ENCODE measurements at regions not wholly inside any gene's neighbourhood (a gene's known extent, or its start where the extent isn't known, plus 50 kb on each side); places are given as distances from the start of the nearest gene placed in this dataset.

GRCh38 chr10:128863411-128863810, 603.6 kb upstream of the MGMT start (continued):
- TF ChIP-seq KAT7 (CRISPR knock-in tag; IDR thresholded peaks at IDR 0.05; ENCODE audit: borderline replicate concordance): no peak
- no peak for TF ChIP-seq U2AF1 (optimal IDR thresholded peaks at IDR 0.05; ENCODE audit: low read depth, low read length)

GRCh38 chr10:128863823-128864405, 603.1 kb upstream of the MGMT start:
- no TSS peak for BruUV-seq (replicated peaks)
- no peak overlapping the region for H3K4me3 ChIP-seq
- DNase-seq (ENCODE audit: extremely low read depth in 1 of 4, low spot score in 3 of 4) (no peak), FAIRE-seq (no peak), ATAC-seq (no peak)
- POLR2A ChIA-PET: no interaction called here
- no peak for TF ChIP-seq SREBF1 (IDR thresholded peaks at IDR 0.05; ENCODE audit: borderline replicate concordance, low read depth, low read length)
- TF ChIP-seq CBX3 (IDR thresholded peaks at IDR 0.05; ENCODE audit: borderline replicate concordance in 1 of 2, low read length in 2 of 2): no peak
- TF ChIP-seq RBM39 (optimal IDR thresholded peaks at IDR 0.05; ENCODE audit: low read depth, low read length): no peak
- no peak for TF ChIP-seq FOXP1 (CRISPR knock-in tag; IDR thresholded peaks at IDR 0.05)
- no peak for TF ChIP-seq YBX1 (IDR thresholded peaks at IDR 0.05)
- TF ChIP-seq FOSL1 (tag; conservative IDR thresholded peaks at IDR 0.05): no peak
- no peak for TF ChIP-seq CXXC5 (CRISPR knock-in tag; IDR thresholded peaks at IDR 0.05)
- no peak for TF ChIP-seq CBX1 (IDR thresholded peaks at IDR 0.05; ENCODE audit: low read depth)
- TF ChIP-seq PHF8 (IDR thresholded peaks at IDR 0.05; ENCODE audit: borderline replicate concordance, low read length): no peak
- TF ChIP-seq ZNF699 (CRISPR knock-in tag; IDR thresholded peaks at IDR 0.05; ENCODE audit: insufficient replicate concordance): no peak
- no peak for TF ChIP-seq RBM22 (IDR thresholded peaks at IDR 0.05; ENCODE audit: low read depth, low read length, poor library complexity, severe bottlenecking)
- no peak for TF ChIP-seq TAL1 (IDR thresholded peaks at IDR 0.05)
- no peak overlapping the region for H3K9ac ChIP-seq (ENCODE audit: insufficient read depth in 1 of 2, low read depth in 2 of 2, low read length in 2 of 2)
- CTCF ChIA-PET (ENCODE audit: low intra/inter-chr PET ratio): no interaction called here
- no peak overlapping the region for H3K27ac ChIP-seq (ENCODE audit: extremely low read depth, low read depth, low read length)
- no peaks in the 10 kb centered on the region for H3K36me3 ChIP-seq (ENCODE audit: control insufficient read depth, insufficient read depth, low read length)
- no peak overlapping the region for H2AFZ ChIP-seq (ENCODE audit: low read depth, low read length)
- intact Hi-C loops (cut with micrococcal nuclease) (loop anchor here (5.0 kb wide), 2 partner anchors 542 to 597 kb away; no protein-coding TSS in a partner anchor), in situ Hi-C loops (cut with MboI) (loop anchor here (25.0 kb wide), 1 partner anchor 602 kb away; no protein-coding TSS in a partner anchor)
- H4K20me1 ChIP-seq (replicated peaks; ENCODE audit: control insufficient read depth, insufficient read depth, low read length): no peaks in the 10 kb centered on the region
- 0% methylated on average over 7 of the region's 8 CpGs for WGBS (ENCODE audit: insufficient coverage, low coverage, missing lambda C conversion rate)
- H3K4me2 ChIP-seq (ENCODE audit: insufficient read depth, low read length): no peak overlapping the region
- H3K9me3 ChIP-seq (replicated peaks; ENCODE audit: control insufficient read depth, insufficient read depth, low read depth, low read length): no peaks in the 10 kb centered on the region
- no peaks in the 10 kb centered on the region for H3K9me1 ChIP-seq (ENCODE audit: control insufficient read depth, insufficient read depth, low read length)
- H3K27me3 ChIP-seq (ENCODE audit: control insufficient read depth in 2 of 2, insufficient read depth in 2 of 2, low read length in 2 of 2): peaks cover 0 to 17% of the 10 kb centered on the region in 2 experiments; a peak in 2 of 5 replicates
- no peaks in the 10 kb centered on the region for H3K4me1 ChIP-seq (replicated peaks in 1 of 2; ENCODE audit: control insufficient read depth in 2 of 2, insufficient read depth in 2 of 2, low read length in 2 of 2)
- H3K79me2 ChIP-seq (ENCODE audit: control insufficient read depth, insufficient read depth, low read length): no peaks in the 10 kb centered on the region

Measured in K562 (cell line).